GM12891 (cell line): ENCODE measurements at regions not wholly inside any gene's neighbourhood (a gene's known extent, or its start where the extent isn't known, plus 50 kb on each side); places are given as distances from the start of the nearest gene placed in this dataset.

Source experiments
- PAX5 ChIP-seq: IDR thresholded peaks from 2 replicates; pipeline ENCODE4 v1.6.1; 2011; ENCODE audit warnings: low read length, moderate library complexity, mild to moderate bottlenecking; ENCODE audit not compliant: insufficient read depth, severe bottlenecking
- POLR2A ChIP-seq: IDR thresholded peaks from 2 replicates; pipeline ENCODE4 v1.6.1; 2011; ENCODE audit warnings: low read depth, low read length, control low read depth
- POLR2AphosphoS5 ChIP-seq: IDR thresholded peaks from 2 replicates; pipeline ENCODE4 v1.6.1; 2011; ENCODE audit warnings: low read depth, low read length, control low read depth
- POU2F2 ChIP-seq: IDR thresholded peaks from 2 replicates; pipeline ENCODE4 v1.6.1; 2011; ENCODE audit warnings: low read depth, mild to moderate bottlenecking, control low read depth, low read length, moderate library complexity
- SPI1 ChIP-seq: IDR thresholded peaks from 2 replicates; pipeline ENCODE4 v1.6.1; 2011; ENCODE audit warnings: low read depth, low read length, control low read depth
- TAF1 ChIP-seq: IDR thresholded peaks from 2 replicates; pipeline ENCODE4 v1.6.1; 2011; ENCODE audit warnings: low read depth, low read length, control low read depth

DNA sequence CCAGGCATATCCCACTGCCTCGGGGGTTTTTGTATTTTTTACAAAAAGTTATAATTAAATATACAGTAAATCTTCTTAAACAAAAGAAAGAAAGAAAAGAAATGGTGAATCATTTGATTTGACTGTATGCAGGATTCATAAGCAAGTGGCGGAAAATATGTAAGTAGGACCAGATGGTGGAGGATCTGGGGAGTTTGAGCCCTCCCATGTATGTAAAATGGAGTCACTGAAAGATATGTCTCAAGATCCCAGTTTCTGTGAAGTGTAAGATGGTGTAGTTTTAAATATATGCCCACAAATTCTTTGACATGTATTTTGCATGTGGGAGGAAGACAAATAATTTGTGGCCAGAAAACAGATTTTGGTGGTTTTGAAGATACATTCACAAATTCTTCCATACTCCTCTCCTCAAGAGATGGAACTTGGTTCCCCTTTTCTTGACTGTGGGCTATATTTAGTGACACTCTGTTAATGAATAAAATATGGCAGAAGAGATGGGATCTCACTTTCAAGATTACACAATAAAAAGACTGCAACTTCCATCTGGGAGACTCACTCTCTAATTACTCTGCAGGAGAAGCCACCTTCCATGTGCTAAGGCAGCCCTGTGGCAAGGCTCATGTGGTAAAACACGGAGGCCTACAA lies 133.6 kb upstream of the S100G start:
- TF ChIP-seq POLR2A: no peak
- no peak for TF ChIP-seq POLR2AphosphoS5
- TF ChIP-seq SPI1: no peak
- TF ChIP-seq POU2F2: no peak
- no peak for TF ChIP-seq TAF1
- TF ChIP-seq PAX5: no peak
